Ovary (tissue), 7 donors: ENCODE measurements at regions not wholly inside any gene's neighbourhood (a gene's known extent, or its start where the extent isn't known, plus 50 kb on each side); places are given as distances from the start of the nearest gene placed in this dataset.
A peak's percentile ranks its signal among the peaks of the same experiment; 100 is the strongest.

ENCODE experiments used
- DNase-seq, 5 donors: peaks; one replicate each; pipeline ENCODE4 v3.0.0-alpha.2; 2019 to 2020
- H3K27ac ChIP-seq, 2 donors: fragments of 200-600 bp; one replicate each; pipeline versions ENCODE4 v1.5.1 to v1.8.0; 2019 to 2022
- H3K27me3 ChIP-seq: fragments of 200-600 bp; one replicate; pipeline ENCODE4 v1.8.0; 2022
- H3K36me3 ChIP-seq: fragments of 200-600 bp; sonication (generic); one replicate; pipeline ENCODE4 v1.5.1; 2019
- H3K4me1 ChIP-seq: one replicate; pipeline ENCODE4 v1.8.1; 2013; ENCODE audit warnings: mild to moderate bottlenecking, moderate library complexity; ENCODE audit not compliant: insufficient read depth
- H3K4me3 ChIP-seq: fragments of 200-600 bp; sonication (generic); one replicate; pipeline ENCODE4 v1.5.1; 2017
- H3K9me3 ChIP-seq, 2 donors: fragments of 200-600 bp in 1 of 2; sonication (generic) in 1 of 2; one replicate each; pipeline versions ENCODE4 v1.5.1 to v1.8.1; 2013 to 2019; ENCODE audit warnings: mild to moderate bottlenecking in 1 of 2, moderate library complexity in 1 of 2
- CTCF ChIP-seq, 3 donors: fragments of 450-650 bp in 2 of 3; fragments of 200-600 bp in 1 of 3; IDR thresholded peaks; one replicate each; pipeline versions ENCODE4 v1.5.1 to v1.8.0; 2016 to 2022; ENCODE audit warnings: antibody characterized with exemption in 3 of 3, mild to moderate bottlenecking in 1 of 3
- EP300 ChIP-seq: sonication (generic); formaldehyde crosslinking; IDR thresholded peaks from one replicate; pipeline ENCODE4 v1.6.1; 2017; ENCODE audit warnings: antibody characterized with exemption
- POLR2A ChIP-seq: fragments of 450-650 bp; IDR thresholded peaks from one replicate; pipeline ENCODE4 v1.6.1; 2017; ENCODE audit warnings: antibody characterized with exemption, mild to moderate bottlenecking, moderate library complexity
- WGBS, 3 donors: extraction: QIAGEN DNeasy Blood & Tissue Kit in 1 of 3; methylation state at CpG; one replicate each; pipeline versions ENCODE4 v1.1.5 to v1.1.7; 2013 to 2017; 5-methylcytosine and 5-hydroxymethylcytosine counted together
- intact Hi-C, 4 donors: fragments of 100-400 bp; cut with DNase I; formaldehyde crosslinking; loops; one replicate each; pipeline versions ENCODE4 v1.11.0 to v1.15.1; 2022 to 2023
- donor health status: DM: no; HTN: no; CAD: no; lungs with moderate emphysema.
- donor health status: DM: no; HTN: no; CAD: no.
- donor health status: Bipolar disorder and iron deficiency.
- donor health status: DM: no; HTN: no; CAD: no.
- donor health status: DM: yes; HTN: yes; CAD: no.

GRCh38 chr2:177147093-177147694, 65.4 kb upstream of the HNRNPA3 start:
- H3K4me3 ChIP-seq: no peak overlapping the region
- no peak overlapping the region for H3K27ac ChIP-seq
- intact Hi-C loops: loop anchor here in 2 of 4 donors (5.0 to 10.0 kb wide), 2 partner anchors 332 to 1030 kb away; partner anchors contain the start of gene HOXD10 (in 1 of the 2)
- no peaks in the 10 kb centered on the region for H3K4me1 ChIP-seq
- TF ChIP-seq POLR2A (no peak), CTCF (IDR thresholded peaks at IDR 0.05) (peak in 2 of 3 donors; percentile 29 to 47)
- 3 to 4% (median 3%) methylated on average over 2 of the region's 2 CpGs for WGBS, 3 donors
- H3K27me3 ChIP-seq: no peaks in the 10 kb centered on the region
- no peak for DNase-seq
- no peaks in the 10 kb centered on the region for H3K9me3 ChIP-seq
- no peaks in the 10 kb centered on the region for H3K36me3 ChIP-seq

GRCh38 chr2:177147834-177148445, 64.7 kb upstream of the HNRNPA3 start:
- Histone ChIP-seq H3K36me3 (no peaks in the 10 kb centered on the region), H3K4me3 (no peak overlapping the region), H3K4me1 (no peaks in the 10 kb centered on the region), H3K27me3 (no peaks in the 10 kb centered on the region), H3K27ac (no peak overlapping the region), H3K9me3 (no peaks in the 10 kb centered on the region)
- intact Hi-C loops: loop anchor here in 2 of 4 donors (5.0 to 10.0 kb wide), 2 partner anchors 333 to 1031 kb away; partner anchors contain the start of gene HOXD10 (in 1 of the 2)
- TF ChIP-seq EP300 (no peak), CTCF (IDR thresholded peaks at IDR 0.05) (no peak), POLR2A (no peak)
- DNase-seq: no peak
- 78 to 84% (median 82%) methylated on average over 13 of the region's 13 CpGs for WGBS, 3 donors

- H3K27me3 ChIP-seq: no peaks in the 10 kb centered on the region
- DNase-seq: peak; percentile 49 to 71 (median 70)
- H3K9me3 ChIP-seq: no peaks in the 10 kb centered on the region
- no peaks in the 10 kb centered on the region for H3K36me3 ChIP-seq
- intact Hi-C loops: loop anchor here in 2 of 4 donors (5.0 to 10.0 kb wide), 2 partner anchors 334 to 1031 kb away; partner anchors contain the start of gene HOXD10 (in 1 of the 2)
- peak overlapping the region; percentile 33 for H3K4me3 ChIP-seq
- peak in 2 of 3 donors; percentile 10 to 19 for TF ChIP-seq CTCF (IDR thresholded peaks at IDR 0.05)
- no peak for TF ChIP-seq EP300
- no peak overlapping the region for H3K27ac ChIP-seq
- no peaks in the 10 kb centered on the region for H3K4me1 ChIP-seq
- 9 to 11% (median 11%) methylated on average over 25 of the region's 25 CpGs for WGBS, 3 donors
These were observed 64.0 kb upstream of the HNRNPA3 start for GRCh38 chr2:177148477-177149154.

GRCh38 chr2:177149155-177149503, 63.5 kb upstream of the HNRNPA3 start:
- intact Hi-C loops: loop anchor here in 2 of 4 donors (5.0 to 10.0 kb wide), 2 partner anchors 334 to 1032 kb away; partner anchors contain the start of gene HOXD10 (in 1 of the 2)
- no peak overlapping the region for H3K27ac ChIP-seq
- no peaks in the 10 kb centered on the region for H3K4me1 ChIP-seq
- DNase-seq: no peak
- no peaks in the 10 kb centered on the region for H3K9me3 ChIP-seq
- WGBS, 3 donors: 3 to 5% (median 3%) methylated on average over 1 of the region's 1 CpG
- H3K36me3 ChIP-seq: no peaks in the 10 kb centered on the region
- no peaks in the 10 kb centered on the region for H3K27me3 ChIP-seq
- no peak for TF ChIP-seq CTCF (IDR thresholded peaks at IDR 0.05)
- TF ChIP-seq POLR2A: no peak
- TF ChIP-seq EP300: no peak
- no peak overlapping the region for H3K4me3 ChIP-seq
